ENCODE measurements at regions not wholly inside any gene's neighbourhood (a gene's known extent, or its start where the extent isn't known, plus 50 kb on each side); places are given as distances from the start of the nearest gene placed in this dataset.

DNA sequence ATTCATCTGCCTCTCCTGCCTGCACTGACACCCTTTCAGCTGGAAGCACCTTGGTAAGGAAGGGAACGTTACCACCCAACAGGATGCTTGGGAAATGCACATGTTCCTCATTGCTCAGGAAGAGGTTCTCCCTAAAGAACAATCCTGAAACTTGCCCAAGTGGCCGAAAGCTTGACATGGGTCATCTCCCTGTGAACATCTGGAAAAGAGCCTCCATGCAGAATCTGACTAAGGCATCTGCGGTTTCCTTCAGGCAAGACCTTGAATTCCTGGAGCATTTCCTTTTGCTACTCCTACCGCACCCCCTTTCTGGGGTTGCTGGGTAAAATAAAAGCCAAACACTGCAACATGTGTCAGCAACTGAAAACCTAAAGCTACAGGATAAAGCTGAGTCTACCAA, 68.7 kb upstream of the SNRK start:
- Histone ChIP-seq H3K27me3 (no peaks in the 10 kb centered on the region), H3K4me1 (no peaks in the 10 kb centered on the region), H3K9me3 (no peaks in the 10 kb centered on the region), H3K27ac (no peak overlapping the region), H3K36me3 (no peaks in the 10 kb centered on the region), H3K4me3 (no peak overlapping the region)
- TF ChIP-seq, protein P1, sequence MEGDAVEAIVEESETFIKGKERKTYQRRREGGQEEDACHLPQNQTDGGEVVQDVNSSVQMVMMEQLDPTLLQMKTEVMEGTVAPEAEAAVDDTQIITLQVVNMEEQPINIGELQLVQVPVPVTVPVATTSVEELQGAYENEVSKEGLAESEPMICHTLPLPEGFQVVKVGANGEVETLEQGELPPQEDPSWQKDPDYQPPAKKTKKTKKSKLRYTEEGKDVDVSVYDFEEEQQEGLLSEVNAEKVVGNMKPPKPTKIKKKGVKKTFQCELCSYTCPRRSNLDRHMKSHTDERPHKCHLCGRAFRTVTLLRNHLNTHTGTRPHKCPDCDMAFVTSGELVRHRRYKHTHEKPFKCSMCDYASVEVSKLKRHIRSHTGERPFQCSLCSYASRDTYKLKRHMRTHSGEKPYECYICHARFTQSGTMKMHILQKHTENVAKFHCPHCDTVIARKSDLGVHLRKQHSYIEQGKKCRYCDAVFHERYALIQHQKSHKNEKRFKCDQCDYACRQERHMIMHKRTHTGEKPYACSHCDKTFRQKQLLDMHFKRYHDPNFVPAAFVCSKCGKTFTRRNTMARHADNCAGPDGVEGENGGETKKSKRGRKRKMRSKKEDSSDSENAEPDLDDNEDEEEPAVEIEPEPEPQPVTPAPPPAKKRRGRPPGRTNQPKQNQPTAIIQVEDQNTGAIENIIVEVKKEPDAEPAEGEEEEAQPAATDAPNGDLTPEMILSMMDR (IDR thresholded peaks at IDR 0.05): no peak
- intact Hi-C loops (cut with DNase I): no loop called here
- no peak for DNase-seq (ENCODE audit: low spot score in 2 of 2)

DNA sequence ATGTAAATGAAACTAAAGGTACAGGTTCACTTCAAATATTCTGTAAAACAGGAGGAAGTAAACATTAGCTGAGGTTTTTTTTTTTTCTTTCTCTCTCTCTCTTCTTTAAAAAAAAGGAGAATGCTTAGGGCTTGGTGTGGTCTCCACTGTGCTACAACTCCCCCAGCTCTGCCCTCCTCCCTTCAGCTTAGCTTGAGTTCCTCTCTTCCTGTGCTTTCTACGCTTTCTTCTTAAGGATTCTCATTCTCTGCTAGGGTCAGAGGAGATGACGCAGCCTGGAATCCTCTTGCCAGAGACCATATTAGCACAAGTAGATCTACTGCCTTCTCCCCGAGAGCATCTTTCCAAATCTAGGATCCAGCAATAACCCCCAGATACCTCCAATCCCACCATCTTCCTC, 69.1 kb upstream of the SNRK start:
- H3K9me3 ChIP-seq: no peaks in the 10 kb centered on the region
- no peaks in the 10 kb centered on the region for H3K36me3 ChIP-seq
- H3K27me3 ChIP-seq: no peaks in the 10 kb centered on the region
- no peak for DNase-seq (ENCODE audit: low spot score in 2 of 2)
- no peak overlapping the region for H3K27ac ChIP-seq
- TF ChIP-seq, protein P1 (IDR thresholded peaks at IDR 0.05): no peak
- no peak overlapping the region for H3K4me3 ChIP-seq
- intact Hi-C loops (cut with DNase I): no loop called here
- H3K4me1 ChIP-seq: no peaks in the 10 kb centered on the region

DNA sequence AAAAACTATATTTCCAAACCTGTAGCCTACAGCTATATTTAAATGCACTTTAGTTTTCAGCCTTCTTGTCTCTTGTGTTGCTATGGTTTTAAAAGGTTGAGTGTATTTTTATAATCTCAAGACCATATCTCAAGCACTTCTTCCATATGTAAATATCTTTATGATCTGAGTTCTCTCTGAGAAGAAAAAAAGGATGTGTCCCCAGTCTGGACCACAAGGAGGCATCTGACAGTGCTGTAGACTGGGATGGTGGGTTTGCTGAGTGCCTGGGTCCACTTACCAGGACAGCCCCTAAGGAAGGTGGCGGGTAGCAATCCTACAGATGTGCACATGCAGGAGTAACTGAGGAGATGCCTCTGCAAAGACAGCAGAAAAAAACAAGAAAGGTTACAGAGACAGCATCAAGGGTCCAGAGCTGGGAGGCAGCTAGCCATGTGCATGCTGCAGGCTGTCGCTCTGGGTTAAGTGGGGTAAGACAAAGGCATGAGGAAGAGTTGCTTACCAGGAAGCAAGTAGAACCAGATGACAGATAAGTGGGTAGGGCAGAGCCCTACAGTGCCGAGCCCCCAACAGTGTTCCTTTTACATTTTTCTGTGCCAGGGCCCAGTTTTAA, 70.6 kb upstream of the SNRK start:
- Histone ChIP-seq H3K9me3 (no peaks in the 10 kb centered on the region), H3K27ac (no peak overlapping the region), H3K4me1 (no peaks in the 10 kb centered on the region), H3K27me3 (no peaks in the 10 kb centered on the region), H3K4me3 (no peak overlapping the region), H3K36me3 (no peaks in the 10 kb centered on the region)
- intact Hi-C loops (cut with DNase I): no loop called here
- no peak for DNase-seq (ENCODE audit: low spot score in 2 of 2)
- TF ChIP-seq, protein P1 (IDR thresholded peaks at IDR 0.05): no peak

DNA sequence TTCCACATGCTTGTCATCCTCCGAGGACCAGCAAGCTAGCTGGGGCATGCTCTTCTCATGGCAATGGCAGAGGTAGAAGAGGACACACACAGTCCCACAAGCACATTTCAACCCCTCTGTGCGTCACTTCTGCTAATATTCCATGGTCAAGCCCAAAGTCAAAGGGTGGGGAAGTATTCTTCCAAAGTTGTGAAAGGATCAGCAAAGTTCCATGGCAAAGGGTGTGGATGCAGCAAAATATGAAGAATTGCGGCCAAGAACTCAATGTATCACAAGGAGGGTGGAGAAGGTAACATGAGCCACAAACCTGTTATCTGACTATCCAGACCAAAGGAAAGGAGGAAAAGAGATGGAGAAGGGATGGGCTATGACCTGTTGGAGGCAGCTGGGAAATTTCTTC, 71.2 kb upstream of the SNRK start:
- TF ChIP-seq, protein P1 (IDR thresholded peaks at IDR 0.05): no peak
- Histone ChIP-seq H3K27me3 (no peaks in the 10 kb centered on the region), H3K36me3 (no peaks in the 10 kb centered on the region), H3K4me1 (no peaks in the 10 kb centered on the region), H3K9me3 (no peaks in the 10 kb centered on the region), H3K27ac (no peak overlapping the region), H3K4me3 (no peak overlapping the region)
- intact Hi-C loops (cut with DNase I): no loop called here
- DNase-seq (ENCODE audit: low spot score in 2 of 2): no peak

DNA sequence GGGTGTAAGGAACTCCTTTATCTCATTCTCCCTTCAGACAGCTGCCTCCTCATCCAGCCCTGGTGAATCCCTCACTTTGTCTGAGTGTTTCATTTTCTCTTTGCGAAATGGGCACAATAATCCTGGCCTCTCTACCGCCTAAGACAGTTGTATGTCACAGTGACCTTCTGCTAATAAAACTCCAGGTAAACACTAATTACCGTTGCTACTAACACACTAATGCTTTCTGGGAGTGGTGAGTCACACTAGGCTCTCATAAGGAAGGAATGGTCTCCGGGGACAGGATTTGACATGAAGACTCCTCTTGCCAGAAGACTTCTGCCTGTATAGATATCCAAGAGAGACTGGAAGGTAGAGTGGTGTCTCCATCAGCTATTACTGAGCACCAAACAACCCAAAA, 71.7 kb upstream of the SNRK start:
- Histone ChIP-seq H3K4me1 (no peaks in the 10 kb centered on the region), H3K27ac (no peak overlapping the region), H3K4me3 (no peak overlapping the region), H3K9me3 (no peaks in the 10 kb centered on the region), H3K36me3 (no peaks in the 10 kb centered on the region), H3K27me3 (no peaks in the 10 kb centered on the region)
- TF ChIP-seq, protein P1 (IDR thresholded peaks at IDR 0.05): no peak
- intact Hi-C loops (cut with DNase I): no loop called here
- no peak for DNase-seq (ENCODE audit: low spot score in 2 of 2)

DNA sequence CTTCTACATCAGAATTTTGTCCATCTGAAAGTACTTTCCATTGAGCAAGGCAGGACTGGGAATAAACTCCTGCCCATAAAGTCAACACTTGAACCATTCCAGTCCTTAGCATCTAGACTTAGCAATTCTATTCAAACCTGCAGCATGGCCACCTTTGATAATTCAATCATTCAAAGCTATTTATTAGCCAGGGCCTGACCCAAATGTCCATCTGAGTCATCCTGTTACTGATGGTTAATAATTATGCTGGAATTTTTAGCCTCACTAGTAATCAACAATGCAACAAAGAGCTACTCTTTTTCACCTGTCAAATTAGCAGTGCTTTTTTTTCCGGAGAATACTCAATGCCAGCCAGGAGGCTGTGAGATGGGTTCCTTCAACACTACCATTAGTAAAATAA, 72.7 kb upstream of the SNRK start:
- Histone ChIP-seq H3K36me3 (no peaks in the 10 kb centered on the region), H3K9me3 (no peaks in the 10 kb centered on the region), H3K27me3 (no peaks in the 10 kb centered on the region), H3K4me1 (no peaks in the 10 kb centered on the region), H3K4me3 (no peak overlapping the region), H3K27ac (no peak overlapping the region)
- no peak for DNase-seq (ENCODE audit: low spot score in 2 of 2)
- TF ChIP-seq, protein P1 (IDR thresholded peaks at IDR 0.05): no peak
- intact Hi-C loops (cut with DNase I): no loop called here
